Activated T-cell treated with anti-CD3 and anti-CD28 coated beads for 48 hours (primary cell): ENCODE measurements at regions not wholly inside any gene's neighbourhood (a gene's known extent, or its start where the extent isn't known, plus 50 kb on each side); places are given as distances from the start of the nearest gene placed in this dataset.

Experiments
- DNase-seq: peaks from one replicate; pipeline ENCODE4 v3.0.0-alpha.2; 2020; ENCODE audit warnings: low read depth

GRCh38 chr6:9606435-9607134 is 808.3 kb downstream of the TFAP2A start:
- DNase-seq: no peak

GRCh38 chr6:9594746-9595145 is 820.1 kb downstream of the TFAP2A start:
- DNase-seq: no peak

- no peak for DNase-seq
These were observed 821.3 kb downstream of the TFAP2A start for GRCh38 chr6:9593554-9593953.

GRCh38 chr6:9583753-9584352 is 831.0 kb downstream of the TFAP2A start:
- DNase-seq: no peak

GRCh38 chr6:9581155-9581554 is 833.7 kb downstream of the TFAP2A start:
- no peak for DNase-seq

GRCh38 chr6:9576521-9576920 is 838.4 kb downstream of the TFAP2A start:
- no peak for DNase-seq

GRCh38 chr6:9566096-9566495 is 848.8 kb downstream of the TFAP2A start:
- no peak for DNase-seq

- DNase-seq: no peak
These were observed 850.9 kb downstream of the TFAP2A start for GRCh38 chr6:9564021-9564420.

GRCh38 chr6:9563568-9563967 is 851.3 kb downstream of the TFAP2A start:
- no peak for DNase-seq

- DNase-seq: no peak
These were observed 860.1 kb downstream of the TFAP2A start for GRCh38 chr6:9554806-9555205.

GRCh38 chr6:9554323-9554722 is 860.6 kb downstream of the TFAP2A start:
- DNase-seq: no peak

- no peak for DNase-seq
These were observed 861.9 kb downstream of the TFAP2A start for GRCh38 chr6:9553002-9553401.

GRCh38 chr6:9543649-9544048 is 871.2 kb downstream of the TFAP2A start:
- no peak for DNase-seq

- no peak for DNase-seq
These were observed 874.2 kb downstream of the TFAP2A start for GRCh38 chr6:9540534-9541126.

- no peak for DNase-seq
These were observed 874.7 kb downstream of the TFAP2A start for GRCh38 chr6:9540126-9540525.

GRCh38 chr6:9539231-9539755 is 875.6 kb downstream of the TFAP2A start:
- no peak for DNase-seq

GRCh38 chr6:9537381-9537780 is 877.5 kb downstream of the TFAP2A start:
- no peak for DNase-seq

- no peak for DNase-seq
These were observed 879.8 kb downstream of the TFAP2A start for GRCh38 chr6:9535106-9535505.

GRCh38 chr6:9532621-9533557 is 882.0 kb downstream of the TFAP2A start:
- DNase-seq: no peak

- DNase-seq: no peak
These were observed 887.1 kb downstream of the TFAP2A start for GRCh38 chr6:9527679-9528286.

GRCh38 chr6:9523462-9523861 is 891.4 kb downstream of the TFAP2A start:
- DNase-seq: no peak

- no peak for DNase-seq
These were observed 892.8 kb downstream of the TFAP2A start for GRCh38 chr6:9522101-9522500.
